Neural crest cell (in vitro differentiated cells): ENCODE measurements at regions not wholly inside any gene's neighbourhood (a gene's known extent, or its start where the extent isn't known, plus 50 kb on each side); places are given as distances from the start of the nearest gene placed in this dataset.
A peak's percentile ranks its signal among the peaks of the same experiment; 100 is the strongest.

ENCODE experiments used
- DNase-seq: peaks from one replicate; pipeline ENCODE4 v3.0.0; 2021; ENCODE audit warnings: low read depth, mixed read lengths, low spot score
- H3K27ac Mint-ChIP-seq: one replicate; pipeline ENCODE4 v1.8.0; 2021; ENCODE audit warnings: mild to moderate bottlenecking, mixed read lengths; ENCODE audit not compliant: unreplicated experiment
- H3K27me3 Mint-ChIP-seq: 2 replicates; pipeline ENCODE4 v1.8.0; 2021; ENCODE audit warnings: low read depth, mild to moderate bottlenecking, mixed read lengths
- H3K36me3 Mint-ChIP-seq: 2 replicates; pipeline ENCODE4 v1.8.0; 2021; ENCODE audit warnings: low read depth, mild to moderate bottlenecking, mixed read lengths
- H3K4me1 Mint-ChIP-seq: 2 replicates; pipeline ENCODE4 v1.8.0; 2021; ENCODE audit warnings: mixed read lengths
- H3K4me3 Mint-ChIP-seq: one replicate; pipeline ENCODE4 v1.8.0; 2021; ENCODE audit warnings: mild to moderate bottlenecking, mixed read lengths
- H3K9me3 Mint-ChIP-seq: 2 replicates; pipeline ENCODE4 v1.8.0; 2021; ENCODE audit warnings: mixed read lengths
- CTCF ChIP-seq: fragments of 200-600 bp; sonication (generic); conservative IDR thresholded peaks from 2 replicates; pipeline ENCODE4 v1.5.0; 2021; ENCODE audit warnings: antibody characterized with exemption, mild to moderate bottlenecking

- H3K4me3 Mint-ChIP-seq, result no peak overlapping the region
- no peaks in the 10 kb centered on the region for H3K9me3 Mint-ChIP-seq
- DNase-seq, result no peak
- H3K27me3 Mint-ChIP-seq, result no peaks in the 10 kb centered on the region
- no peak for TF ChIP-seq CTCF
- no peak overlapping the region for H3K27ac Mint-ChIP-seq
- H3K4me1 Mint-ChIP-seq, result peaks cover 10% of the 10 kb centered on the region
- H3K36me3 Mint-ChIP-seq, result no peaks in the 10 kb centered on the region
Observed at GRCh38 chr10:2620827-2621521, 446.4 kb upstream of the PFKP start.

- Mint-ChIP-seq H3K36me3 (no peaks in the 10 kb centered on the region), H3K4me1 (peaks cover 10% of the 10 kb centered on the region), H3K27me3 (no peaks in the 10 kb centered on the region), H3K4me3 (no peak overlapping the region), H3K27ac (no peak overlapping the region), H3K9me3 (no peaks in the 10 kb centered on the region)
- DNase-seq, result no peak
- TF ChIP-seq CTCF, result no peak
Observed at GRCh38 chr10:2619916-2620315, 447.4 kb upstream of the PFKP start.

- DNase-seq, result peak; percentile 18
- Mint-ChIP-seq H3K27ac (no peak overlapping the region), H3K27me3 (no peaks in the 10 kb centered on the region), H3K4me1 (peaks cover 10% of the 10 kb centered on the region), H3K9me3 (no peaks in the 10 kb centered on the region), H3K36me3 (no peaks in the 10 kb centered on the region), H3K4me3 (no peak overlapping the region)
- TF ChIP-seq CTCF, result peak; percentile 64
Observed at GRCh38 chr10:2619472-2619871, 447.9 kb upstream of the PFKP start.

GRCh38 chr10:2618690-2619089 lies 448.7 kb upstream of the PFKP start:
- H3K27ac Mint-ChIP-seq, result no peak overlapping the region
- H3K36me3 Mint-ChIP-seq, result no peaks in the 10 kb centered on the region
- no peak for DNase-seq
- no peaks in the 10 kb centered on the region for H3K27me3 Mint-ChIP-seq
- H3K9me3 Mint-ChIP-seq, result no peaks in the 10 kb centered on the region
- TF ChIP-seq CTCF, result no peak
- peaks cover 10% of the 10 kb centered on the region for H3K4me1 Mint-ChIP-seq
- H3K4me3 Mint-ChIP-seq, result no peak overlapping the region

- Mint-ChIP-seq H3K36me3 (no peaks in the 10 kb centered on the region), H3K9me3 (no peaks in the 10 kb centered on the region), H3K27ac (no peak overlapping the region), H3K27me3 (no peaks in the 10 kb centered on the region), H3K4me3 (no peak overlapping the region), H3K4me1 (peaks cover 6% of the 10 kb centered on the region)
- no peak for DNase-seq
- no peak for TF ChIP-seq CTCF
Observed at GRCh38 chr10:2616215-2616614, 451.1 kb upstream of the PFKP start.
